PFSK-1 (cell line): ENCODE measurements at regions not wholly inside any gene's neighbourhood (a gene's known extent, or its start where the extent isn't known, plus 50 kb on each side); places are given as distances from the start of the nearest gene placed in this dataset.

Experiments used
- FOXP2 ChIP-seq: optimal IDR thresholded peaks from 2 replicates; pipeline ENCODE3; 2011; ENCODE audit warnings: borderline replicate concordance, control low read depth, inconsistent platforms; ENCODE audit not compliant: insufficient read depth; ENCODE audit errors: extremely low read length, extremely low read depth
- POLR2AphosphoS5 ChIP-seq: IDR thresholded peaks from 2 replicates; pipeline ENCODE4 v1.6.1; 2012; ENCODE audit warnings: low read depth, mild to moderate bottlenecking, control low read depth, low read length, moderate library complexity
- REST ChIP-seq, 2 experiments: IDR thresholded peaks; 2 replicates each; pipeline versions ENCODE4 v1.6.1 to v1.8.0; 2011 to 2012; ENCODE audit warnings: low read depth in 2 of 2, low read length in 2 of 2, control low read depth in 1 of 2, inconsistent platforms in 1 of 2, mild to moderate bottlenecking in 1 of 2, moderate library complexity in 1 of 2; ENCODE audit not compliant: insufficient read depth in 1 of 2
- SIN3A ChIP-seq: IDR thresholded peaks from 2 replicates; pipeline ENCODE4 v1.6.1; 2012; ENCODE audit warnings: mild to moderate bottlenecking, low read length, moderate library complexity, borderline replicate concordance; ENCODE audit not compliant: insufficient read depth
- TAF1 ChIP-seq: IDR thresholded peaks from 2 replicates; pipeline ENCODE4 v1.6.1; 2012; ENCODE audit warnings: low read length, control low read depth, borderline replicate concordance; ENCODE audit not compliant: insufficient read depth

GRCh38 chr1:79547514-79547913 lies 541.0 kb upstream of the ADGRL4 start:
- TF ChIP-seq REST (IDR thresholded peaks at IDR 0.05; ENCODE audit: insufficient read depth in 1 of 2, low read depth in 2 of 2, low read length in 2 of 2) (no peak), SIN3A (no peak), POLR2AphosphoS5 (no peak), TAF1 (no peak), FOXP2 (no peak)

- TF ChIP-seq REST (IDR thresholded peaks at IDR 0.05; ENCODE audit: insufficient read depth in 1 of 2, low read depth in 2 of 2, low read length in 2 of 2), result no peak
- TF ChIP-seq SIN3A, result no peak
- no peak for TF ChIP-seq FOXP2
- no peak for TF ChIP-seq POLR2AphosphoS5
- no peak for TF ChIP-seq TAF1
These were observed 536.9 kb upstream of the ADGRL4 start for GRCh38 chr1:79543394-79543793.

- TF ChIP-seq REST (IDR thresholded peaks at IDR 0.05; ENCODE audit: insufficient read depth in 1 of 2, low read depth in 2 of 2, low read length in 2 of 2) (no peak), TAF1 (no peak)
These were observed 532.5 kb upstream of the ADGRL4 start for GRCh38 chr1:79539001-79539400.

- TF ChIP-seq POLR2AphosphoS5 (no peak), SIN3A (no peak), REST (IDR thresholded peaks at IDR 0.05; ENCODE audit: insufficient read depth in 1 of 2, low read depth in 2 of 2, low read length in 2 of 2) (no peak), TAF1 (no peak), FOXP2 (no peak)
These were observed 526.0 kb upstream of the ADGRL4 start for GRCh38 chr1:79532555-79532954.

GRCh38 chr1:79531790-79532189 lies 525.3 kb upstream of the ADGRL4 start:
- TF ChIP-seq POLR2AphosphoS5 (no peak), TAF1 (no peak), SIN3A (no peak), REST (IDR thresholded peaks at IDR 0.05; ENCODE audit: insufficient read depth in 1 of 2, low read depth in 2 of 2, low read length in 2 of 2) (no peak), FOXP2 (no peak)
